GM13977 (cell line): ENCODE measurements at regions not wholly inside any gene's neighbourhood (a gene's known extent, or its start where the extent isn't known, plus 50 kb on each side); places are given as distances from the start of the nearest gene placed in this dataset.

ENCODE experiments used
- DNase-seq: peaks from one replicate; pipeline ENCODE4 v3.0.0; 2012; ENCODE audit warnings: low spot score
- in situ Hi-C: fragments of 300-500 bp; cut with MboI; formaldehyde crosslinking; loops from one replicate; pipeline ENCODE4 v1.12.0; 2022; ENCODE audit warnings: low sequenced_read_pairs, low pct_unique_long_range_greater_than_20kb, mixed read lengths, inconsistent platforms; ENCODE audit not compliant: unreplicated experiment
- TF ChIP-seq, protein P1 (sequence below): IDR thresholded peaks from 2 replicates; pipeline ENCODE4 v1.5.1; 2012; ENCODE audit warnings: mild to moderate bottlenecking, control low read depth; ENCODE audit not compliant: insufficient read depth; ENCODE audit errors: extremely low read depth, missing control alignments

DNA sequence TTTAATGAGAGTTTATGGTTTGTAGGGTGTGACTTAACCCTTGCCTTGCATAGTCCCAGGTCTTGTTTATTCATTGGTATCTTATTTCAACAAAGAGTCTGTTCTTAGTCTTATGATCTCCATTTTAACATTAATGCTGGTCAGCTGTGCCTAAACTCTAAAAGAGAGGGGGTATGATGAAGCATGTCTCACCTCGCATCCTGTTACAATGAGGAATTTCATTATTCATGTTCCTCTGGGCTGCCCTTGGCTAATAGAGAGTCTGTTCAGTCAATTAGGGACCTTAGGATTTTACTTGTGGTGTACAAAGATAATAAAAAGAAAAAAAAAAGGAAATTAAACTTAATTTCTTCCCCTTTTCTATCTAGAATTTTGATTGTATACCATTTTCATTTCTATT, 831.9 kb upstream of the CDH2 start:
- in situ Hi-C loops = no loop called here
- DNase-seq = no peak
- TF ChIP-seq, protein P1, sequence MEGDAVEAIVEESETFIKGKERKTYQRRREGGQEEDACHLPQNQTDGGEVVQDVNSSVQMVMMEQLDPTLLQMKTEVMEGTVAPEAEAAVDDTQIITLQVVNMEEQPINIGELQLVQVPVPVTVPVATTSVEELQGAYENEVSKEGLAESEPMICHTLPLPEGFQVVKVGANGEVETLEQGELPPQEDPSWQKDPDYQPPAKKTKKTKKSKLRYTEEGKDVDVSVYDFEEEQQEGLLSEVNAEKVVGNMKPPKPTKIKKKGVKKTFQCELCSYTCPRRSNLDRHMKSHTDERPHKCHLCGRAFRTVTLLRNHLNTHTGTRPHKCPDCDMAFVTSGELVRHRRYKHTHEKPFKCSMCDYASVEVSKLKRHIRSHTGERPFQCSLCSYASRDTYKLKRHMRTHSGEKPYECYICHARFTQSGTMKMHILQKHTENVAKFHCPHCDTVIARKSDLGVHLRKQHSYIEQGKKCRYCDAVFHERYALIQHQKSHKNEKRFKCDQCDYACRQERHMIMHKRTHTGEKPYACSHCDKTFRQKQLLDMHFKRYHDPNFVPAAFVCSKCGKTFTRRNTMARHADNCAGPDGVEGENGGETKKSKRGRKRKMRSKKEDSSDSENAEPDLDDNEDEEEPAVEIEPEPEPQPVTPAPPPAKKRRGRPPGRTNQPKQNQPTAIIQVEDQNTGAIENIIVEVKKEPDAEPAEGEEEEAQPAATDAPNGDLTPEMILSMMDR = no peak

DNA sequence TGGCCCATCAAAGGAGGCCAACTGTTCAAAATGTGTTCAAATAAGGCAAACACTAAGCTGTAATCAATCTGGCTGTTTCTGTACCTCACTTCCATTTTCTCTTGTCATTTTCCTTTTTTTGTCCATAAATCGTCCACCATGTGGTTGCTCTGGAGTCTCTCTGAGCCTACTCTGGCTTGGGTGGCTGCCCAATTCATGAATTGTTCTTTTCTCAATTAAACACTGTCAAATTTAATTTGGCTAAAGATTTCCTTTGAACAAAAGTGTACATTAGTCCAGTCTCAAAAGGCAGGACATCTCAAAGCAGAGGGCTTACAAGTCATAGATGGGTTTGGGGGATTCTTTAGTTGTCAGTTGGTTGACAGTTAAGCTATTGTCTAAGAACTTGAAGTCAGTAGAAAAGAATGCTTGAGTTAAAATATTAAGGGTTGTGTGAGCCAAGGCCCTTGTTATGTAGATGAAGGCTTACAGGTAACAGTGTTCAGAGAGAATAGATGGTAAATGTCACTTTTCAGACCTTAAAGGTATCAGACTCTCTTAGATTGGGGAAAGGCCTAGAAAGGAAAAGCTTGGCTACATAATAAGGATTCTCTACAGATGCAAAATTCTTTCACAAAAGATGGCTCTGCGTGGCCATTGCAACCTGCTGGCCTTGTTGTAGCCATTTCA, 831.2 kb upstream of the CDH2 start:
- TF ChIP-seq, protein P1 = no peak
- in situ Hi-C loops = no loop called here
- no peak for DNase-seq

DNA sequence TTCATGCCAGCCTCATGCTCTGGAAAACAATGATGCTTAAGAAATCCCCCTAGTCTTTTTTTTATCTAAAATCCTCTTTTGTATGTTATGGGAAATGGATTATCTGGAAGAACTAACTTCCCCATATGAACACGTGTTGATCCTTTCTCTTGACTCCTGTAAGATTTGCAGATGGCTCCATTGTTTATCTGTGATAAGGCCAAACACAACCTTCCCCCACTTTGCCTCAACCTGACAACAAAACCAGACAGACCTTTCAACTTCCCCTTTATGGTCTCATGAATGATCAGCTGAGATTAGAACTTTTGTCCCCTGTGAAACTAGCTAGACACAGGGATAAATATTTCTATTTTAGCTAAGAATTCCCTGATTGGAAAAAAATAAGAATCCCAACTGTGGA, 828.0 kb upstream of the CDH2 start:
- TF ChIP-seq, protein P1 = no peak
- DNase-seq = no peak
- in situ Hi-C loops = no loop called here

DNA sequence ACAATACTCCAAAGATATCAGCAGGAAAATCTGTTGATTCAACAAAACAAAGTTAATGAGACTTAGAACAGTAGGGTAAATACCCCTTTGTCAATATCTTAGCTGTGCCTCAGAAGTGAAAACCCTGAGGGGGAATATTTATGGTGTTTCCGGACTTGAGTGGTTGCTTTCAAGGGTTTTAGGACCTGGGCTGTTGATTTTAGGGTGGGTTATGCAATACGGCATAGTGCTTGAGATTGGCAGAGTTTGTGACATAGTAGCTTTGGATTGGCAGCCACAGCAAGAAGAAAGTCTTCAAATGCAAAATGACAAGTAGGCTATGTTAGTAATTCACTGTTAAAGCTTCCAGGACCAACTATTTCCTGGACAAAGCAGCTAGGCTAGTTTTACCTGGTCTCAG, 826.3 kb upstream of the CDH2 start:
- in situ Hi-C loops = no loop called here
- TF ChIP-seq, protein P1 = no peak
- DNase-seq = no peak

DNA sequence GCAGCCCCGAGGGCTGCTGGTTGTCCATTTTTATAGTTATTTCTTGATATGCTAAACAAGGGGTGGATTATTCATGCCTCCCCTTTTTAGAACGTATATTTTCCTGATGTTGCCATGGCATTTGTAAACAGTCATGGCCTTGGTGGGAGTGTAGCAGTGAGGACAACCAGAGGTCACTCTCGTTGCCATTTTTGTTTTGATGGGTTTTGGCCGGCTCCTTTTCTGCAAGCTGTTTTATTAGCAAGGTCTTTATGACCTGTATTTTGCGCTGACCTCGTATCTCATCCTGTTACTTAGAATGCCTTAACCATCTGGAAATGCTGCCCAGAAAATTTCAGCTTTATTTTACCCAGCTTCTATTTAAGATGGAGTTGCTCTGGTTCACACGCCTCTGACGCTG, 825.8 kb upstream of the CDH2 start:
- TF ChIP-seq, protein P1 = no peak
- DNase-seq = no peak
- in situ Hi-C loops = no loop called here

DNA sequence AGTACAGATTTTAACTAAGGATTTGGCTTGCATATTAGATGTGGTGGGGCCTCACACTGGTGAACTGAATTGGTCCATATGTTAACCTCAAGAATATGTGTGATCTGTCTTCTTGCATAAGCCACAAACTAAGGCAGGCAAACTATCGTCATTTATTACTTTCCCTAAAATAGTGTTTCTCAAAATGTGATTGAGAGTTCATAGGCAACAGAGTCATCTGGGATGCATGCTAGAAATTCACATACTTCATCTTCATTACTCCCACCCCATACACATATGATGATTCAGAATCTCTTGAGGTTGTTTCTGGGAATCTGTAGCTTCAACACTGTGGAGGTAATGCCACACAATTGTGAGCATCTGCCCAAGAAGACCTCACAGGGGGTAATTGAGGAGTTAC, 822.8 kb upstream of the CDH2 start:
- no peak for DNase-seq
- TF ChIP-seq, protein P1 = no peak
- in situ Hi-C loops = no loop called here

DNA sequence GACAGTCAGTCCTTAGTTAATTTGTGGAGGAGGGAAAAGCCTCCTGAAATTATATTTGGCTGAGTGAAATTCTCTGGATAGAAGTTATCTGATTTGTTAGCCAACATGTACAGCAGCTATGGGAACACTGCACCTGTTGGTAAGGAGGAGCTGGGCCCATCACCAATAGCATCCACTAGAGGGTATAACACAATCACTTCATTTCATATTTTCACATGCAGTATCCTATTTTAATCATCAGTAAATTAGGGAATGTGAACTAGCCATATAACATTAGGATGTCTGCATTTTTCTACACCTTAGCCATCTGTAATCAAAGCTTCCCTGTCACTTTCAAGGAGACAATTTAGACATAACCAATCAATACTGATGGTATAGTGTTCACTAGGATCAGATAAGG, 818.4 kb upstream of the CDH2 start:
- no peak for DNase-seq
- TF ChIP-seq, protein P1 = no peak
- in situ Hi-C loops = no loop called here
